T-cell (primary cell): ENCODE measurements at regions not wholly inside any gene's neighbourhood (a gene's known extent, or its start where the extent isn't known, plus 50 kb on each side); places are given as distances from the start of the nearest gene placed in this dataset.

Experiments used
- ATAC-seq, 4 experiments: fragments of 200-7000 bp in 3 of 4; fragments of 150-1000 bp in 1 of 4; cut with Tn5 transposase; replicated peaks in 1 of 4; 1 replicate in 3 of 4; 2 replicates in 1 of 4; pipeline ENCODE4 v1.10.0; 2021; ENCODE audit warnings: moderate library complexity in 3 of 4, mild to moderate bottlenecking in 2 of 4, moderate number of reproducible peaks in 1 of 4
- CTCF ChIA-PET, 2 donors: fragments of 300-600 bp; sonication (Branson Sonifier 250); formaldehyde crosslinking; loops; one replicate each; lab custom pipeline; 2022; ENCODE audit warnings: antibody characterized with exemption in 2 of 2; lab: Charles Lee
- POLR2A ChIA-PET, 2 donors: fragments of 300-600 bp; sonication (Branson Sonifier 250); formaldehyde crosslinking; loops; one replicate each; lab custom pipeline; 2022; ENCODE audit warnings: antibody characterized with exemption in 2 of 2; lab: Charles Lee
- DNase-seq, 35 experiments: peaks; one replicate each; pipeline versions ENCODE4 v3.0.0 to v3.0.0-alpha.2; 2013 to 2023
- H3K27ac ChIP-seq: one replicate; pipeline ENCODE4 v1.5.1; 2013; ENCODE audit warnings: low read length
- H3K27me3 ChIP-seq, 2 experiments: replicated peaks in 1 of 2; 1 replicate in 1 of 2; 2 replicates in 1 of 2; pipeline versions ENCODE4 v1.6.1 to v1.7.0; 2013; ENCODE audit warnings: low read length in 1 of 2, mixed read lengths in 1 of 2; ENCODE audit not compliant: control insufficient read depth in 2 of 2, insufficient read depth in 2 of 2; ENCODE audit errors: extremely low read depth in 1 of 2
- H3K36me3 ChIP-seq, 2 donors: 1 replicate in 1 of 2; 2 replicates in 1 of 2; pipeline versions ENCODE4 v1.6.1 to v1.7.0; 2013; ENCODE audit warnings: low read length in 1 of 2; ENCODE audit not compliant: control insufficient read depth in 2 of 2, insufficient read depth in 1 of 2; ENCODE audit errors: extremely low read depth in 1 of 2
- H3K4me1 ChIP-seq, 2 experiments: 1 replicate in 1 of 2; 2 replicates in 1 of 2; pipeline versions ENCODE4 v1.6.1 to v1.7.0; 2013; ENCODE audit warnings: low read length in 2 of 2, mixed read lengths in 1 of 2; ENCODE audit not compliant: insufficient read depth in 2 of 2, control insufficient read depth in 1 of 2; ENCODE audit errors: extremely low read depth in 1 of 2
- H3K4me3 ChIP-seq, 2 donors: 1 replicate in 1 of 2; 2 replicates in 1 of 2; pipeline versions ENCODE4 v1.5.1 to v1.7.0; 2013; ENCODE audit warnings: mild to moderate bottlenecking in 2 of 2, low read length in 1 of 2, moderate library complexity in 1 of 2; ENCODE audit not compliant: control insufficient read depth in 1 of 2; ENCODE audit errors: extremely low read depth in 1 of 2
- H3K9me3 ChIP-seq: 2 replicates; pipeline ENCODE4 v1.7.0; 2013
- H3K27ac Mint-ChIP-seq, 2 donors: one replicate each; pipeline ENCODE4 v1.8.0; 2020 to 2021; ENCODE audit warnings: mild to moderate bottlenecking in 2 of 2, mixed read lengths in 2 of 2
- H3K27me3 Mint-ChIP-seq, 2 donors: one replicate each; pipeline ENCODE4 v1.8.0; 2021 to 2022; ENCODE audit warnings: mixed read lengths in 2 of 2
- H3K36me3 Mint-ChIP-seq: one replicate; pipeline ENCODE4 v1.8.0; 2021; ENCODE audit warnings: mixed read lengths
- H3K4me1 Mint-ChIP-seq, 3 donors: one replicate each; pipeline ENCODE4 v1.8.0; 2020 to 2022; ENCODE audit warnings: mixed read lengths in 3 of 3, mild to moderate bottlenecking in 1 of 3
- H3K4me3 Mint-ChIP-seq, 3 donors: one replicate each; pipeline ENCODE4 v1.8.0; 2020 to 2022; ENCODE audit warnings: mild to moderate bottlenecking in 3 of 3, mixed read lengths in 3 of 3, moderate library complexity in 3 of 3
- H3K9me3 Mint-ChIP-seq, 3 donors: one replicate each; pipeline ENCODE4 v1.8.0; 2020 to 2022; ENCODE audit warnings: mixed read lengths in 3 of 3
- WGBS: methylation state at CpG from one replicate; pipeline ENCODE4 v1.1.5; 2013; ENCODE audit warnings: missing lambda C conversion rate; ENCODE audit not compliant: insufficient coverage; 5-methylcytosine and 5-hydroxymethylcytosine counted together

DNA sequence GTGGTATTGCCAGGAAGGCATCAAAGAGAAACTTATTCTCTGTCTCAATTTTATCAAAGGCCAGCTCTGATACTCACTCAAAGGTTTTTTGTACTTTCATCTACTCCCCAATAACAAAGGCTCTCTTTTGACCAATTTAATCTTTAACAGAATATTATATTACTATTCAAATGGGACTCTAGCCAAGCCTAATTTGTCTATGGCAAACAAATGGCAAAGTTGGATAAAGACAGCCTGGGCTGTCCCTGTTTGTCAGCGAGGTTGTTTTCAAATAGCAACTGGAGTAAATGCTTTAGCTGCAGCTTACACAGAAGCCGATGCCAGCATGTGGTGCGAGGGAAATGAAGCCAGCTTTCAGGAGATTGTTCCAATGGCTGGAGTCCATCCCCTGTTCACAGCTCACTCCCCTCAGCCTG lies 80.1 kb upstream of the CTNNA2 start:
- 69% methylated on average over 3 of the region's 3 CpGs for WGBS
- Histone ChIP-seq H3K36me3 (no peaks in the 10 kb centered on the region), H3K4me1 (no peaks in the 10 kb centered on the region), H3K27me3 (no peaks in the 10 kb centered on the region), H3K27ac (no peak overlapping the region), H3K9me3 (no peaks in the 10 kb centered on the region), H3K4me3 (no peak overlapping the region)
- Mint-ChIP-seq H3K4me3 (no peak overlapping the region), H3K27ac (no peak overlapping the region), H3K4me1 (no peaks in the 10 kb centered on the region), H3K9me3 (peaks cover 4 to 11% (median 4%) of the 10 kb centered on the region in 3 donors), H3K36me3 (no peaks in the 10 kb centered on the region), H3K27me3 (no peaks in the 10 kb centered on the region)
- no peak for ATAC-seq
- no peak for DNase-seq
- CTCF ChIA-PET, result interaction anchor here in 1 of 2 donors (0.6 kb wide), 2 partner anchors 40 to 268 kb away, joined by 3 to 10 read pairs; no protein-coding TSS in a partner anchor
- POLR2A ChIA-PET, result no interaction called here

GRCh38 chr2:79428745-79429144 lies 84.1 kb upstream of the CTNNA2 start:
- WGBS, result no CpG with 5 or more reads among the region's 1 CpG
- H3K27ac Mint-ChIP-seq, result no peak overlapping the region
- ATAC-seq (no peak), DNase-seq (no peak)
- no peaks in the 10 kb centered on the region for H3K36me3 ChIP-seq
- no peaks in the 10 kb centered on the region for H3K36me3 Mint-ChIP-seq
- no peak overlapping the region for H3K4me3 ChIP-seq
- peaks cover 0 to 3% (median 2%) of the 10 kb centered on the region in 3 donors for H3K9me3 Mint-ChIP-seq
- H3K9me3 ChIP-seq, result no peaks in the 10 kb centered on the region
- H3K4me3 Mint-ChIP-seq, result no peak overlapping the region
- no peaks in the 10 kb centered on the region for H3K27me3 Mint-ChIP-seq
- no peak overlapping the region for H3K27ac ChIP-seq
- no peaks in the 10 kb centered on the region for H3K4me1 ChIP-seq
- no peaks in the 10 kb centered on the region for H3K4me1 Mint-ChIP-seq
- POLR2A ChIA-PET, result no interaction called here
- CTCF ChIA-PET, result no interaction called here
- H3K27me3 ChIP-seq, result no peaks in the 10 kb centered on the region

DNA sequence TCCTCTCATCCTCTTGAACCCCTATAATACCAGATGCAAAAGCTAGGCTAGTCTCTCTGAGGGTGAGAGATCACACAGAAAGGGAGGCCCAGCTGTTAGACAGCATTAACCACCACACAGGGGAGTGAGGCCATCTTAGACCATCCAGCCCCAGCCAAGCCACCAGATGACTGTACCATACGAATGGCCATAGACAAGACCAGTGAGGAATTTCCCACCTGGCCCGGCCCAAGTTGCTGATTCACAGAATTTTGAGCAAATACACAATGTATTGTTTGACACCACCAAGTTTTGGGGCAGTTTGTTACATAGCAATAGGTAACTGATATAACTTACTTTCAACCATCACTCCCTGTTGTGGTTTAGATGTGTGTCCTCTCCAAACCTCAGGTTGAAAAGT lies 98.2 kb upstream of the CTNNA2 start:
- ChIA-PET CTCF (no interaction called here), POLR2A (no interaction called here)
- DNase-seq (no peak), ATAC-seq (no peak)
- no peaks in the 10 kb centered on the region for H3K4me1 Mint-ChIP-seq
- H3K4me3 Mint-ChIP-seq, result no peak overlapping the region
- H3K36me3 ChIP-seq, result no peaks in the 10 kb centered on the region
- H3K27ac ChIP-seq, result no peak overlapping the region
- no peaks in the 10 kb centered on the region for H3K36me3 Mint-ChIP-seq
- peaks cover 9 to 23% (median 9%) of the 10 kb centered on the region in 3 donors for H3K9me3 Mint-ChIP-seq
- H3K9me3 ChIP-seq, result no peaks in the 10 kb centered on the region
- no peaks in the 10 kb centered on the region for H3K4me1 ChIP-seq
- 0% methylated on average over 1 of the region's 2 CpGs for WGBS
- H3K27me3 ChIP-seq, result no peaks in the 10 kb centered on the region
- no peaks in the 10 kb centered on the region for H3K27me3 Mint-ChIP-seq
- H3K4me3 ChIP-seq, result no peak overlapping the region
- H3K27ac Mint-ChIP-seq, result no peak overlapping the region

GRCh38 chr2:79394485-79394859 lies 118.4 kb upstream of the CTNNA2 start:
- no peak overlapping the region for H3K27ac ChIP-seq
- H3K27me3 ChIP-seq, result no peaks in the 10 kb centered on the region
- Mint-ChIP-seq H3K9me3 (peaks cover 10 to 26% (median 11%) of the 10 kb centered on the region in 3 donors), H3K36me3 (no peaks in the 10 kb centered on the region), H3K27ac (no peak overlapping the region), H3K4me3 (no peak overlapping the region), H3K4me1 (no peaks in the 10 kb centered on the region), H3K27me3 (no peaks in the 10 kb centered on the region)
- no peaks in the 10 kb centered on the region for H3K36me3 ChIP-seq
- ChIA-PET POLR2A (no interaction called here), CTCF (no interaction called here)
- DNase-seq (no peak), ATAC-seq (no peak)
- H3K9me3 ChIP-seq, result no peaks in the 10 kb centered on the region
- WGBS, result no CpG with 5 or more reads among the region's 1 CpG
- H3K4me3 ChIP-seq, result no peak overlapping the region
- H3K4me1 ChIP-seq, result no peaks in the 10 kb centered on the region

GRCh38 chr2:79393806-79394484 lies 118.9 kb upstream of the CTNNA2 start:
- WGBS, result 50% methylated on average over 7 of the region's 9 CpGs
- H3K27me3 ChIP-seq, result no peaks in the 10 kb centered on the region
- Mint-ChIP-seq H3K4me3 (no peak overlapping the region), H3K27me3 (no peaks in the 10 kb centered on the region), H3K27ac (no peak overlapping the region), H3K4me1 (no peaks in the 10 kb centered on the region), H3K9me3 (peaks cover 10 to 26% (median 11%) of the 10 kb centered on the region in 3 donors), H3K36me3 (no peaks in the 10 kb centered on the region)
- H3K4me1 ChIP-seq, result no peaks in the 10 kb centered on the region
- no peak overlapping the region for H3K4me3 ChIP-seq
- H3K36me3 ChIP-seq, result no peaks in the 10 kb centered on the region
- ChIA-PET POLR2A (no interaction called here), CTCF (no interaction called here)
- H3K27ac ChIP-seq, result no peak overlapping the region
- no peaks in the 10 kb centered on the region for H3K9me3 ChIP-seq
- DNase-seq (no peak), ATAC-seq (no peak)

GRCh38 chr2:79393107-79393685 lies 119.7 kb upstream of the CTNNA2 start:
- DNase-seq, result no peak
- Mint-ChIP-seq H3K4me3 (no peak overlapping the region), H3K27ac (no peak overlapping the region), H3K4me1 (no peaks in the 10 kb centered on the region), H3K36me3 (no peaks in the 10 kb centered on the region), H3K9me3 (peaks cover 10 to 26% (median 13%) of the 10 kb centered on the region in 3 donors), H3K27me3 (no peaks in the 10 kb centered on the region)
- H3K36me3 ChIP-seq, result no peaks in the 10 kb centered on the region
- 43% methylated on average over 1 of the region's 5 CpGs for WGBS
- no peaks in the 10 kb centered on the region for H3K27me3 ChIP-seq
- no peaks in the 10 kb centered on the region for H3K9me3 ChIP-seq
- no peaks in the 10 kb centered on the region for H3K4me1 ChIP-seq
- ATAC-seq, result no peak
- H3K27ac ChIP-seq, result no peak overlapping the region
- H3K4me3 ChIP-seq, result no peak overlapping the region
- CTCF ChIA-PET, result no interaction called here
- POLR2A ChIA-PET, result no interaction called here
